NCI-H226 (cell line): ENCODE measurements at regions not wholly inside any gene's neighbourhood (a gene's known extent, or its start where the extent isn't known, plus 50 kb on each side); places are given as distances from the start of the nearest gene placed in this dataset.
"Not testable (repeated sequence)": the region's sequence is repeated elsewhere in the genome, so short reads cannot be mapped to it uniquely, and the experiment has no call there.

Experiments used
- DNase-seq: peaks from one replicate; pipeline ENCODE4 v3.0.0-alpha.2; 2015

GRCh38 chr5:34096033-34096432 is 53.0 kb upstream of the C1QTNF3 start:
- not testable (repeated sequence) for DNase-seq

- not testable (repeated sequence) for DNase-seq
Observed at GRCh38 chr5:34099891-34100290, 56.9 kb upstream of the C1QTNF3 start.

- not testable (repeated sequence) for DNase-seq
Observed at GRCh38 chr5:34101567-34101966, 58.6 kb upstream of the C1QTNF3 start.

GRCh38 chr5:34108897-34109296 is 65.9 kb upstream of the C1QTNF3 start:
- DNase-seq = not testable (repeated sequence)

- not testable (repeated sequence) for DNase-seq
Observed at GRCh38 chr5:34124280-34124679, 81.3 kb upstream of the C1QTNF3 start.

GRCh38 chr5:34125354-34125753 is 82.3 kb upstream of the C1QTNF3 start:
- not testable (repeated sequence) for DNase-seq

- DNase-seq = not testable (repeated sequence)
Observed at GRCh38 chr5:34126741-34127140, 83.7 kb upstream of the C1QTNF3 start.

- DNase-seq = not testable (repeated sequence)
Observed at GRCh38 chr5:34127818-34128217, 84.8 kb upstream of the C1QTNF3 start.

- DNase-seq = not testable (repeated sequence)
Observed at GRCh38 chr5:34128890-34129289, 85.9 kb upstream of the C1QTNF3 start.

GRCh38 chr5:34154988-34155387 is 112.0 kb upstream of the C1QTNF3 start:
- not testable (repeated sequence) for DNase-seq

GRCh38 chr5:34156703-34157414 is 113.8 kb upstream of the C1QTNF3 start:
- not testable (repeated sequence) for DNase-seq

GRCh38 chr5:34160904-34161303 is 117.9 kb upstream of the C1QTNF3 start:
- DNase-seq = not testable (repeated sequence)

GRCh38 chr5:34171398-34171797 is 128.4 kb upstream of the C1QTNF3 start:
- not testable (repeated sequence) for DNase-seq

- not testable (repeated sequence) for DNase-seq
Observed at GRCh38 chr5:34179453-34180190, 136.6 kb upstream of the C1QTNF3 start.

GRCh38 chr5:34180225-34180624 is 137.2 kb upstream of the C1QTNF3 start:
- not testable (repeated sequence) for DNase-seq

GRCh38 chr5:34180940-34181614 is 138.1 kb upstream of the C1QTNF3 start:
- not testable (repeated sequence) for DNase-seq

- DNase-seq = not testable (repeated sequence)
Observed at GRCh38 chr5:34185005-34185404, 142.0 kb upstream of the C1QTNF3 start.

GRCh38 chr5:34185572-34185971 is 142.6 kb upstream of the C1QTNF3 start:
- not testable (repeated sequence) for DNase-seq

GRCh38 chr5:34186108-34186507 is 143.1 kb upstream of the C1QTNF3 start:
- not testable (repeated sequence) for DNase-seq

- DNase-seq = not testable (repeated sequence)
Observed at GRCh38 chr5:34186865-34187264, 143.9 kb upstream of the C1QTNF3 start.

- DNase-seq = not testable (repeated sequence)
Observed at GRCh38 chr5:34187441-34187840, 144.4 kb upstream of the C1QTNF3 start.

GRCh38 chr5:34188001-34188822 is 145.2 kb upstream of the C1QTNF3 start:
- DNase-seq = not testable (repeated sequence)
